GM23338 (cell line): ENCODE measurements at regions not wholly inside any gene's neighbourhood (a gene's known extent, or its start where the extent isn't known, plus 50 kb on each side); places are given as distances from the start of the nearest gene placed in this dataset.

Source experiments
- CREB1 ChIP-seq: fragments of 250-450 bp; sonication (Bioruptor Pico); IDR thresholded peaks from 2 replicates; pipeline ENCODE4 v1.5.0; 2020; ENCODE audit warnings: low read depth, mild to moderate bottlenecking, moderate library complexity
- CTCF ChIP-seq, 2 experiments: fragments of 200-600 bp in 1 of 2; sonication (generic) in 1 of 2; conservative IDR thresholded peaks; 2 replicates each; pipeline versions ENCODE4 v1.5.1 to v1.6.1; 2016 to 2017; ENCODE audit warnings: antibody characterized with exemption in 2 of 2, low read depth in 2 of 2, mild to moderate bottlenecking in 2 of 2, moderate library complexity in 1 of 2
- ETS1 ChIP-seq: IDR thresholded peaks from 2 replicates; pipeline ENCODE4 v1.6.1; 2016; ENCODE audit warnings: antibody characterized with exemption
- EZH2 ChIP-seq: fragments of 200-600 bp; sonication (generic); IDR thresholded peaks from one replicate; pipeline ENCODE4 v1.8.0; 2017; ENCODE audit warnings: antibody characterized with exemption, mild to moderate bottlenecking, low read depth; ENCODE audit not compliant: unreplicated experiment
- EZH2phosphoT487 ChIP-seq: fragments of 200-600 bp; sonication (generic); IDR thresholded peaks from one replicate; pipeline ENCODE4 v1.8.1; 2018; ENCODE audit warnings: antibody characterized with exemption; ENCODE audit not compliant: unreplicated experiment
- JUNB ChIP-seq: IDR thresholded peaks from one replicate; pipeline ENCODE4 v1.6.1; 2016; ENCODE audit warnings: antibody characterized with exemption; ENCODE audit not compliant: unreplicated experiment
- NANOG ChIP-seq: IDR thresholded peaks from 2 replicates; pipeline ENCODE4 v1.6.1; 2016; ENCODE audit warnings: antibody characterized with exemption, borderline replicate concordance
- POLR2AphosphoS5 ChIP-seq: IDR thresholded peaks from 2 replicates; pipeline ENCODE4 v1.6.1; 2016; ENCODE audit warnings: antibody characterized with exemption, low read depth
- ZNF114 ChIP-seq: fragments of 250-450 bp; sonication (Bioruptor Pico); IDR thresholded peaks from 2 replicates; pipeline ENCODE4 v1.5.0; 2020; ENCODE audit warnings: mild to moderate bottlenecking, moderate library complexity
- TF ChIP-seq, protein P1 (sequence below): IDR thresholded peaks from one replicate; pipeline ENCODE4 v1.6.1; 2018; ENCODE audit warnings: antibody characterized with exemption; ENCODE audit not compliant: unreplicated experiment

- TF ChIP-seq CTCF (conservative IDR thresholded peaks at IDR 0.05; ENCODE audit: low read depth in 2 of 2), result no peak
- TF ChIP-seq EZH2phosphoT487, result no peak
- no peak for TF ChIP-seq POLR2AphosphoS5
- no peak for TF ChIP-seq CREB1 (CRISPR knock-in tag)
- no peak for TF ChIP-seq EZH2
- TF ChIP-seq ETS1, result no peak
- no peak for TF ChIP-seq JUNB
- TF ChIP-seq, protein P1, sequence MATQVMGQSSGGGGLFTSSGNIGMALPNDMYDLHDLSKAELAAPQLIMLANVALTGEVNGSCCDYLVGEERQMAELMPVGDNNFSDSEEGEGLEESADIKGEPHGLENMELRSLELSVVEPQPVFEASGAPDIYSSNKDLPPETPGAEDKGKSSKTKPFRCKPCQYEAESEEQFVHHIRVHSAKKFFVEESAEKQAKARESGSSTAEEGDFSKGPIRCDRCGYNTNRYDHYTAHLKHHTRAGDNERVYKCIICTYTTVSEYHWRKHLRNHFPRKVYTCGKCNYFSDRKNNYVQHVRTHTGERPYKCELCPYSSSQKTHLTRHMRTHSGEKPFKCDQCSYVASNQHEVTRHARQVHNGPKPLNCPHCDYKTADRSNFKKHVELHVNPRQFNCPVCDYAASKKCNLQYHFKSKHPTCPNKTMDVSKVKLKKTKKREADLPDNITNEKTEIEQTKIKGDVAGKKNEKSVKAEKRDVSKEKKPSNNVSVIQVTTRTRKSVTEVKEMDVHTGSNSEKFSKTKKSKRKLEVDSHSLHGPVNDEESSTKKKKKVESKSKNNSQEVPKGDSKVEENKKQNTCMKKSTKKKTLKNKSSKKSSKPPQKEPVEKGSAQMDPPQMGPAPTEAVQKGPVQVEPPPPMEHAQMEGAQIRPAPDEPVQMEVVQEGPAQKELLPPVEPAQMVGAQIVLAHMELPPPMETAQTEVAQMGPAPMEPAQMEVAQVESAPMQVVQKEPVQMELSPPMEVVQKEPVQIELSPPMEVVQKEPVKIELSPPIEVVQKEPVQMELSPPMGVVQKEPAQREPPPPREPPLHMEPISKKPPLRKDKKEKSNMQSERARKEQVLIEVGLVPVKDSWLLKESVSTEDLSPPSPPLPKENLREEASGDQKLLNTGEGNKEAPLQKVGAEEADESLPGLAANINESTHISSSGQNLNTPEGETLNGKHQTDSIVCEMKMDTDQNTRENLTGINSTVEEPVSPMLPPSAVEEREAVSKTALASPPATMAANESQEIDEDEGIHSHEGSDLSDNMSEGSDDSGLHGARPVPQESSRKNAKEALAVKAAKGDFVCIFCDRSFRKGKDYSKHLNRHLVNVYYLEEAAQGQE, result no peak
- TF ChIP-seq ZNF114, result no peak
- no peak for TF ChIP-seq NANOG
Observed at GRCh38 chr18:60693426-60693825, 320.9 kb upstream of the MC4R start.
